Nephron progenitor cell (in vitro differentiated cells): ENCODE measurements at regions not wholly inside any gene's neighbourhood (a gene's known extent, or its start where the extent isn't known, plus 50 kb on each side); places are given as distances from the start of the nearest gene placed in this dataset.

Experiments
- DNase-seq: peaks from one replicate; pipeline ENCODE4 v3.0.0; 2021
- H3K27ac Mint-ChIP-seq: 2 replicates; pipeline ENCODE4 v1.8.0; 2021; ENCODE audit warnings: mild to moderate bottlenecking, moderate library complexity, mixed read lengths
- H3K27me3 Mint-ChIP-seq: 2 replicates; pipeline ENCODE4 v1.8.0; 2021; ENCODE audit warnings: mild to moderate bottlenecking, low read depth, mixed read lengths; ENCODE audit not compliant: poor library complexity
- H3K36me3 Mint-ChIP-seq: 2 replicates; pipeline ENCODE4 v1.8.0; 2021; ENCODE audit warnings: low read depth, mixed read lengths
- H3K4me1 Mint-ChIP-seq: 2 replicates; pipeline ENCODE4 v1.8.0; 2021; ENCODE audit warnings: mixed read lengths
- H3K4me3 Mint-ChIP-seq: 2 replicates; pipeline ENCODE4 v1.8.0; 2021; ENCODE audit warnings: mild to moderate bottlenecking, moderate library complexity, mixed read lengths
- H3K9me3 Mint-ChIP-seq: 2 replicates; pipeline ENCODE4 v1.8.0; 2021; ENCODE audit warnings: mild to moderate bottlenecking, moderate library complexity, mixed read lengths
- CTCF ChIP-seq: fragments of 200-600 bp; sonication (generic); IDR thresholded peaks from 2 replicates; pipeline ENCODE4 v1.5.0; 2021; ENCODE audit warnings: antibody characterized with exemption

GRCh38 chr9:13758936-13759335, 479.4 kb upstream of the MPDZ start:
- Mint-ChIP-seq H3K36me3 (no peaks in the 10 kb centered on the region), H3K27ac (peak overlapping the region; percentile 52), H3K4me1 (peaks cover 28% of the 10 kb centered on the region), H3K27me3 (peaks cover 3% of the 10 kb centered on the region), H3K4me3 (no peak overlapping the region), H3K9me3 (no peaks in the 10 kb centered on the region)
- no peak for TF ChIP-seq CTCF
- peak; percentile 10 for DNase-seq

- no peak for TF ChIP-seq CTCF
- no peaks in the 10 kb centered on the region for H3K27me3 Mint-ChIP-seq
- H3K27ac Mint-ChIP-seq: no peak overlapping the region
- no peak overlapping the region for H3K4me3 Mint-ChIP-seq
- no peaks in the 10 kb centered on the region for H3K36me3 Mint-ChIP-seq
- H3K4me1 Mint-ChIP-seq: peaks cover 28% of the 10 kb centered on the region
- H3K9me3 Mint-ChIP-seq: no peaks in the 10 kb centered on the region
- no peak for DNase-seq
Measured at GRCh38 chr9:13756943-13757342, 477.5 kb upstream of the MPDZ start.

GRCh38 chr9:13755551-13755950, 476.1 kb upstream of the MPDZ start:
- no peak for TF ChIP-seq CTCF
- Mint-ChIP-seq H3K4me3 (no peak overlapping the region), H3K27ac (no peak overlapping the region), H3K36me3 (no peaks in the 10 kb centered on the region), H3K4me1 (peaks cover 28% of the 10 kb centered on the region), H3K9me3 (no peaks in the 10 kb centered on the region), H3K27me3 (no peaks in the 10 kb centered on the region)
- no peak for DNase-seq

GRCh38 chr9:13750639-13751038, 471.1 kb upstream of the MPDZ start:
- Mint-ChIP-seq H3K27ac (no peak overlapping the region), H3K27me3 (no peaks in the 10 kb centered on the region)
- DNase-seq: no peak

GRCh38 chr9:13750061-13750460, 470.6 kb upstream of the MPDZ start:
- Mint-ChIP-seq H3K27ac (no peak overlapping the region), H3K27me3 (no peaks in the 10 kb centered on the region)

More at GRCh38 chr9:13750639-13751038, 471.1 kb upstream of the MPDZ start:
- H3K4me3 Mint-ChIP-seq: no peak overlapping the region
- TF ChIP-seq CTCF: no peak
- no peaks in the 10 kb centered on the region for H3K36me3 Mint-ChIP-seq
- peaks cover 19% of the 10 kb centered on the region for H3K4me1 Mint-ChIP-seq
- peaks cover 12% of the 10 kb centered on the region for H3K9me3 Mint-ChIP-seq

More at GRCh38 chr9:13750061-13750460, 470.6 kb upstream of the MPDZ start:
- no peak for DNase-seq
- H3K4me3 Mint-ChIP-seq: no peak overlapping the region
- no peak for TF ChIP-seq CTCF
- H3K9me3 Mint-ChIP-seq: peaks cover 12% of the 10 kb centered on the region
- peaks cover 23% of the 10 kb centered on the region for H3K4me1 Mint-ChIP-seq
- H3K36me3 Mint-ChIP-seq: no peaks in the 10 kb centered on the region
